ENCODE measurements at regions not wholly inside any gene's neighbourhood (a gene's known extent, or its start where the extent isn't known, plus 50 kb on each side); places are given as distances from the start of the nearest gene placed in this dataset.

DNA sequence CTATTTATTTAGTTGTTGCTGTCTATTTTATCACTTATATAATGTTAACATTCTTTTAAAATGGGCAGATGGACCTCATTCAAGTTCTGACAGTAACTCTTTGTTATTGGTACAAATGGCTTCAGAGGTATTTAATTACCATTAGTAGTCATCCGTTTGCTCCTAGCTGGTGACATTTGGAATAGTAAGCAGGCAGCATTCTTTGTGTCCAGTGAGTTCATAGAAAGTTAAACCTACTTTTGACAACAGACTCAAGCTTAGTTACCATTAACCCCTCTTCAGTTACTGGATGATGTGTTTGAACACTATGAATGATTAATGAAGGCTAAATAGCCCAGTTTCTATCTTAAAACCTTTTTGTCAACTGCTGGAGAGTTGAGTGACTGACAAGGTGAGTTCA, 500.7 kb upstream of the ATP11B start:
- TF ChIP-seq RAD21 (IDR thresholded peaks at IDR 0.05; ENCODE audit: low read length) = no peak
- no peak for TF ChIP-seq POLR2A (IDR thresholded peaks at IDR 0.05; ENCODE audit: low read depth, low read length)
- no peak for TF ChIP-seq SMC3 (IDR thresholded peaks at IDR 0.05; ENCODE audit: low read depth, low read length)
- TF ChIP-seq FOS (IDR thresholded peaks at IDR 0.05; ENCODE audit: low read depth, low read length) = no peak
- TF ChIP-seq, protein P1, sequence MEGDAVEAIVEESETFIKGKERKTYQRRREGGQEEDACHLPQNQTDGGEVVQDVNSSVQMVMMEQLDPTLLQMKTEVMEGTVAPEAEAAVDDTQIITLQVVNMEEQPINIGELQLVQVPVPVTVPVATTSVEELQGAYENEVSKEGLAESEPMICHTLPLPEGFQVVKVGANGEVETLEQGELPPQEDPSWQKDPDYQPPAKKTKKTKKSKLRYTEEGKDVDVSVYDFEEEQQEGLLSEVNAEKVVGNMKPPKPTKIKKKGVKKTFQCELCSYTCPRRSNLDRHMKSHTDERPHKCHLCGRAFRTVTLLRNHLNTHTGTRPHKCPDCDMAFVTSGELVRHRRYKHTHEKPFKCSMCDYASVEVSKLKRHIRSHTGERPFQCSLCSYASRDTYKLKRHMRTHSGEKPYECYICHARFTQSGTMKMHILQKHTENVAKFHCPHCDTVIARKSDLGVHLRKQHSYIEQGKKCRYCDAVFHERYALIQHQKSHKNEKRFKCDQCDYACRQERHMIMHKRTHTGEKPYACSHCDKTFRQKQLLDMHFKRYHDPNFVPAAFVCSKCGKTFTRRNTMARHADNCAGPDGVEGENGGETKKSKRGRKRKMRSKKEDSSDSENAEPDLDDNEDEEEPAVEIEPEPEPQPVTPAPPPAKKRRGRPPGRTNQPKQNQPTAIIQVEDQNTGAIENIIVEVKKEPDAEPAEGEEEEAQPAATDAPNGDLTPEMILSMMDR (conservative IDR thresholded peaks at IDR 0.05; ENCODE audit: low read depth, low read length) = no peak
- TF ChIP-seq RFX5 (IDR thresholded peaks at IDR 0.05; ENCODE audit: low read depth, low read length) = no peak
- no peak for TF ChIP-seq CEBPB (IDR thresholded peaks at IDR 0.05; ENCODE audit: low read depth, low read length)
- TF ChIP-seq MAFK (IDR thresholded peaks at IDR 0.05; ENCODE audit: low read depth, low read length) = no peak
- TF ChIP-seq MAZ (IDR thresholded peaks at IDR 0.05; ENCODE audit: borderline replicate concordance, low read depth, low read length) = no peak
- TF ChIP-seq, protein P2, sequence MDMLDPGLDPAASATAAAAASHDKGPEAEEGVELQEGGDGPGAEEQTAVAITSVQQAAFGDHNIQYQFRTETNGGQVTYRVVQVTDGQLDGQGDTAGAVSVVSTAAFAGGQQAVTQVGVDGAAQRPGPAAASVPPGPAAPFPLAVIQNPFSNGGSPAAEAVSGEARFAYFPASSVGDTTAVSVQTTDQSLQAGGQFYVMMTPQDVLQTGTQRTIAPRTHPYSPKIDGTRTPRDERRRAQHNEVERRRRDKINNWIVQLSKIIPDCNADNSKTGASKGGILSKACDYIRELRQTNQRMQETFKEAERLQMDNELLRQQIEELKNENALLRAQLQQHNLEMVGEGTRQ (IDR thresholded peaks at IDR 0.05; ENCODE audit: low read depth, low read length) = no peak
- TF ChIP-seq, protein P3, sequence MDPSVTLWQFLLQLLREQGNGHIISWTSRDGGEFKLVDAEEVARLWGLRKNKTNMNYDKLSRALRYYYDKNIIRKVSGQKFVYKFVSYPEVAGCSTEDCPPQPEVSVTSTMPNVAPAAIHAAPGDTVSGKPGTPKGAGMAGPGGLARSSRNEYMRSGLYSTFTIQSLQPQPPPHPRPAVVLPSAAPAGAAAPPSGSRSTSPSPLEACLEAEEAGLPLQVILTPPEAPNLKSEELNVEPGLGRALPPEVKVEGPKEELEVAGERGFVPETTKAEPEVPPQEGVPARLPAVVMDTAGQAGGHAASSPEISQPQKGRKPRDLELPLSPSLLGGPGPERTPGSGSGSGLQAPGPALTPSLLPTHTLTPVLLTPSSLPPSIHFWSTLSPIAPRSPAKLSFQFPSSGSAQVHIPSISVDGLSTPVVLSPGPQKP (IDR thresholded peaks at IDR 0.05; ENCODE audit: borderline replicate concordance, low read depth, low read length) = no peak
- TF ChIP-seq RCOR1 (IDR thresholded peaks at IDR 0.05; ENCODE audit: insufficient replicate concordance, low read length) = no peak
- no peak for TF ChIP-seq NFE2L2 (IDR thresholded peaks at IDR 0.05; ENCODE audit: low read depth, low read length)
- TF ChIP-seq BHLHE40 (IDR thresholded peaks at IDR 0.05; ENCODE audit: low read depth, low read length) = no peak
